A549 (cell line): ENCODE measurements at regions not wholly inside any gene's neighbourhood (a gene's known extent, or its start where the extent isn't known, plus 50 kb on each side); places are given as distances from the start of the nearest gene placed in this dataset.

Experiments
- MAFK ChIP-seq: fragments of 450-650 bp; IDR thresholded peaks from 2 replicates; pipeline ENCODE4 v1.6.1; 2014; ENCODE audit not compliant: partially characterized antibody
- TF ChIP-seq, protein P1 (sequence below): fragments of 250-450 bp; sonication (Bioruptor Pico); IDR thresholded peaks from 2 replicates; pipeline ENCODE4 v1.5.0; 2020; ENCODE audit warnings: low read depth, mild to moderate bottlenecking, moderate library complexity

DNA sequence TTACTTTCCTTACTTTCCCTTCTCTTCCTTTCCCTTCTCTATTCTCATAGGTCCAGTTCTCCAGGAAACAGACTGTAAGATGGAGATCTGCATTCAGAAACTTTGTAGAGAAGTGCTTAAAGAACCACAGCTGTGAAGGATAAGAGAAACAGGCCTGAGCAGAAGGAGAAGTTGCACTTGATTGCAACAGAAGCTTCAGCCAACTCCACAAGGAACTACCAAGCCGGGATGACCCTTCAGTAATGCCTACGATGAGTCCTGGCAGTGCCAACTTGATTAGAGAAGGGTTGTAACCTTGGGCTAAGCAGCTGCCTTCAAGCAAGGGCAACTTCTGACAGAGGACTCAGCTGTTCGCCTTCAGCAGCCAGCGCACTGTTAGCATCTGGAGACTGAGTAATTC lies 413.3 kb upstream of the RASGEF1B start:
- TF ChIP-seq MAFK, result no peak
- TF ChIP-seq, protein P1, sequence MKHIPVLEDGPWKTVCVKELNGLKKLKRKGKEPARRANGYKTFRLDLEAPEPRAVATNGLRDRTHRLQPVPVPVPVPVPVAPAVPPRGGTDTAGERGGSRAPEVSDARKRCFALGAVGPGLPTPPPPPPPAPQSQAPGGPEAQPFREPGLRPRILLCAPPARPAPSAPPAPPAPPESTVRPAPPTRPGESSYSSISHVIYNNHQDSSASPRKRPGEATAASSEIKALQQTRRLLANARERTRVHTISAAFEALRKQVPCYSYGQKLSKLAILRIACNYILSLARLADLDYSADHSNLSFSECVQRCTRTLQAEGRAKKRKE (CRISPR knock-in tag), result no peak
